K562 (cell line): ENCODE measurements at regions not wholly inside any gene's neighbourhood (a gene's known extent, or its start where the extent isn't known, plus 50 kb on each side); places are given as distances from the start of the nearest gene placed in this dataset.

ENCODE experiments used
- FOS ChIP-seq: IDR thresholded peaks from 3 replicates; pipeline ENCODE4 v1.6.1; 2011; ENCODE audit not compliant: insufficient read length; ENCODE audit errors: extremely low read depth
- GABPB1 ChIP-seq: sonication (generic); formaldehyde crosslinking; IDR thresholded peaks from 2 replicates; pipeline ENCODE4 v1.8.0; 2022; ENCODE audit warnings: mild to moderate bottlenecking, missing genetic modification reagents
- KAT8 ChIP-seq: fragments of 450-650 bp; IDR thresholded peaks from 2 replicates; pipeline ENCODE4 v1.6.1; 2016; ENCODE audit warnings: low read depth, mild to moderate bottlenecking
- MAFK ChIP-seq: IDR thresholded peaks from 2 replicates; pipeline ENCODE4 v1.6.1; 2011; ENCODE audit warnings: low read length, improper control_type of control experiment
- NFIC ChIP-seq: fragments of 450-650 bp; IDR thresholded peaks from 2 replicates; pipeline ENCODE4 v1.6.1; 2017; ENCODE audit warnings: mild to moderate bottlenecking, inconsistent platforms
- NR2F6 ChIP-seq: fragments of 450-650 bp; formaldehyde crosslinking; IDR thresholded peaks from 2 replicates; pipeline ENCODE4 v1.4.0; 2020; ENCODE audit warnings: mild to moderate bottlenecking
- SIN3A ChIP-seq, 2 experiments: fragments of 150-350 bp in 1 of 2; IDR thresholded peaks; 2 replicates each; pipeline ENCODE4 v1.6.1; 2011 to 2016; ENCODE audit warnings: borderline replicate concordance in 2 of 2, low read depth in 2 of 2, low read length in 2 of 2, mild to moderate bottlenecking in 2 of 2, moderate library complexity in 2 of 2; ENCODE audit not compliant: control insufficient read depth in 1 of 2
- XRCC3 ChIP-seq: fragments of 450-650 bp; IDR thresholded peaks from 2 replicates; pipeline ENCODE4 v1.6.1; 2017; ENCODE audit warnings: mild to moderate bottlenecking, moderate library complexity
- TF ChIP-seq, protein P1 (sequence below): fragments of 200-800 bp; sonication (Bioruptor generic); IDR thresholded peaks from 2 replicates; pipeline ENCODE4 v1.6.1; 2017; ENCODE audit warnings: missing genetic modification characterization, missing compliant biosample characterization
- TF ChIP-seq, protein P2 (sequence below), 2 experiments: fragments of 450-650 bp in 1 of 2; sonication (generic) in 1 of 2; formaldehyde crosslinking; conservative IDR thresholded peaks; 2 replicates each; pipeline versions ENCODE4 v1.4.0 to v1.8.1; 2020 to 2022; ENCODE audit warnings: mild to moderate bottlenecking in 1 of 2, missing genetic modification reagents in 1 of 2
- TF ChIP-seq, protein P3 (sequence below): fragments of 150-350 bp; conservative IDR thresholded peaks from 2 replicates; pipeline ENCODE4 v1.6.1; 2014; ENCODE audit warnings: low read length

DNA sequence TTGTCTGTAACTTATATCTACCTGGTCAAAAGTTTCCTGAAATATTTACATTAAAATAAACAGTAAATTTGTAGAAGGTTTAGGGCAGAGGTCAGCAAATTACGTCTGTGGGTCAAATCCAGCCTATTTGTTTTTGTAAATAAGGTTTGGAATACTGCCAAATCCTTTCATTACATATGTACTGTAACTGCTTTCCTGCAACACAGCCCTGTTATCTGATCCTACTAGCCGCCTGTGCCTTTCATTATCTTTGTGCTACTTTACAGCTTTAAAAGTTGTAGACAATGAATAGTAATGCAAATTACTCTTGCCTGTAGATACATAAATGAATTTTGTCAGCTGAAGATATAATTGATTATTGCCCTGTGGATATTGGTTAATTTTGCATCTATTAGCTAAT is 369.6 kb upstream of the SLC7A11 start (continued):
- TF ChIP-seq XRCC3 (no peak), GABPB1 (no peak), SIN3A (IDR thresholded peaks at IDR 0.05; ENCODE audit: borderline replicate concordance in 2 of 2, control insufficient read depth in 1 of 2, low read depth in 2 of 2, low read length in 2 of 2) (no peak), FOS (no peak), NR2F6 (CRISPR knock-in tag) (no peak), MAFK (no peak), NFIC (peak; percentile 74), KAT8 (no peak)
- TF ChIP-seq, protein P1, sequence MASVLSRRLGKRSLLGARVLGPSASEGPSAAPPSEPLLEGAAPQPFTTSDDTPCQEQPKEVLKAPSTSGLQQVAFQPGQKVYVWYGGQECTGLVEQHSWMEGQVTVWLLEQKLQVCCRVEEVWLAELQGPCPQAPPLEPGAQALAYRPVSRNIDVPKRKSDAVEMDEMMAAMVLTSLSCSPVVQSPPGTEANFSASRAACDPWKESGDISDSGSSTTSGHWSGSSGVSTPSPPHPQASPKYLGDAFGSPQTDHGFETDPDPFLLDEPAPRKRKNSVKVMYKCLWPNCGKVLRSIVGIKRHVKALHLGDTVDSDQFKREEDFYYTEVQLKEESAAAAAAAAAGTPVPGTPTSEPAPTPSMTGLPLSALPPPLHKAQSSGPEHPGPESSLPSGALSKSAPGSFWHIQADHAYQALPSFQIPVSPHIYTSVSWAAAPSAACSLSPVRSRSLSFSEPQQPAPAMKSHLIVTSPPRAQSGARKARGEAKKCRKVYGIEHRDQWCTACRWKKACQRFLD: no peak
- TF ChIP-seq, protein P2, sequence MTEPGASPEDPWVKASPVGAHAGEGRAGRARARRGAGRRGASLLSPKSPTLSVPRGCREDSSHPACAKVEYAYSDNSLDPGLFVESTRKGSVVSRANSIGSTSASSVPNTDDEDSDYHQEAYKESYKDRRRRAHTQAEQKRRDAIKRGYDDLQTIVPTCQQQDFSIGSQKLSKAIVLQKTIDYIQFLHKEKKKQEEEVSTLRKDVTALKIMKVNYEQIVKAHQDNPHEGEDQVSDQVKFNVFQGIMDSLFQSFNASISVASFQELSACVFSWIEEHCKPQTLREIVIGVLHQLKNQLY (CRISPR knock-in tag; conservative IDR thresholded peaks at IDR 0.05): no peak
- TF ChIP-seq, protein P3, sequence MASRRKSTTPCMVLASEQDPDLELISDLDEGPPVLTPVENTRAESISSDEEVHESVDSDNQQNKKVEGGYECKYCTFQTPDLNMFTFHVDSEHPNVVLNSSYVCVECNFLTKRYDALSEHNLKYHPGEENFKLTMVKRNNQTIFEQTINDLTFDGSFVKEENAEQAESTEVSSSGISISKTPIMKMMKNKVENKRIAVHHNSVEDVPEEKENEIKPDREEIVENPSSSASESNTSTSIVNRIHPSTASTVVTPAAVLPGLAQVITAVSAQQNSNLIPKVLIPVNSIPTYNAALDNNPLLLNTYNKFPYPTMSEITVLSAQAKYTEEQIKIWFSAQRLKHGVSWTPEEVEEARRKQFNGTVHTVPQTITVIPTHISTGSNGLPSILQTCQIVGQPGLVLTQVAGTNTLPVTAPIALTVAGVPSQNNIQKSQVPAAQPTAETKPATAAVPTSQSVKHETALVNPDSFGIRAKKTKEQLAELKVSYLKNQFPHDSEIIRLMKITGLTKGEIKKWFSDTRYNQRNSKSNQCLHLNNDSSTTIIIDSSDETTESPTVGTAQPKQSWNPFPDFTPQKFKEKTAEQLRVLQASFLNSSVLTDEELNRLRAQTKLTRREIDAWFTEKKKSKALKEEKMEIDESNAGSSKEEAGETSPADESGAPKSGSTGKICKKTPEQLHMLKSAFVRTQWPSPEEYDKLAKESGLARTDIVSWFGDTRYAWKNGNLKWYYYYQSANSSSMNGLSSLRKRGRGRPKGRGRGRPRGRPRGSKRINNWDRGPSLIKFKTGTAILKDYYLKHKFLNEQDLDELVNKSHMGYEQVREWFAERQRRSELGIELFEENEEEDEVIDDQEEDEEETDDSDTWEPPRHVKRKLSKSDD: no peak
